GM19043 (cell line): ENCODE measurements at regions not wholly inside any gene's neighbourhood (a gene's known extent, or its start where the extent isn't known, plus 50 kb on each side); places are given as distances from the start of the nearest gene placed in this dataset.
"Not testable (repeated sequence)": the region's sequence is repeated elsewhere in the genome, so short reads cannot be mapped to it uniquely, and the experiment has no call there.

Experiments used
- ATAC-seq: cut with Tn5 transposase; IDR thresholded peaks from one replicate; pipeline ENCODE4 v1.9.1; 2021; ENCODE audit warnings: low read depth; ENCODE audit not compliant: unreplicated experiment

DNA sequence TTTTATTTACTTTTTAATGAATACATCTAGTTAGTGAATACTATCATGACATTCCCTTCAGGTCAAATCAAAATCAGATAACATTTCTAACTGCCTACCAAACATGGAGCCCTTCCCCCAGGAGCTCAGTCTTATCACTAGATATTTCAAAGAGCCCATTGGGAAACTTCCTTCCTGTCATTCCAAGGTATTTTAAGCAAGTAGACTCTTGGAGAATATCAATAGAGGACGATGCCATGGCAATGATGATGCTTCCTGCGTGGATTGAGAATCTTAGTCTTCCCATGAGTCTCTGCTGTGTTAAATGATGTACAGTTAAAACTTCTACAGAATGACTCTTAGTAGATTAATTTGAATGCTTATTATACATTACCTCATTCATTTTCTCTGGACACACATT lies 384.9 kb downstream of the CENPW start:
- ATAC-seq, result no peak

DNA sequence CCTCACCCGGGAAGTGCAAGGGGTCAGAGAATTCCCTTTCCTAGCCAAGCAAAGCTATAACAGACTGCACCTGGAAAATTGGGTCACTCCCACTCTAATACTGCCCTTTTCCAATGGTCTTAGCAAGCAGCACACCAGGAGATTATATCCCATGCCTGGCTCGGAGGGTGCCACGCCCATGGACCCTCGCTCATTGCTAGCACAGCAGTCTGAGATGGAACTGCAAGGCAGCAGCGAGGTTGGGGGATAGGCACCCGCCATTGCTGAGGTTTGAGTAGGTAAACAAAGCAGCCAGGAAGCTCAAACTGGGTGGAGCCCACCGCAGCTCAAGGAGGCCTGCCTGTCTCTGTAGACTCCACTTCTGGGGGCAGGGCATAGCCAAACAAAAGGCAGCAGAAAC lies 386.5 kb downstream of the CENPW start:
- not testable (repeated sequence) for ATAC-seq

DNA sequence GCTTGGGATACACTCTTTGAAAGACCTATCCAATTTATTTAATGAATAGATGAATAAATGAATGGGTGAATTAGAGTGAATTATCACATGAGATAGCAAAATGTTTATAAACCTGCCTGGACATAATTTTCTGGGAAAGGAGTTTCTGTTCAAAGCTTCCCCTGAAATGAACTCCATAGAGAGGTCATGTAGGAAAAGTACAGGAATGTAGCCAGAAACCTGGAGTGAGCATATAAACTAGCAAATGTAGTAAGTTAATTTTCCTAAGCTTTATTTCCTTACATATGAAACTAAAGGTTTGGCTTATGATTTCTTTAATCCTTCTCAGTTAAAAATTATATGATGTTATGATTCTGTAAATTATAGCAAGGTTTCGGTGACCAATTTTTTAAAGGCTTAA lies 380.3 kb upstream of the RSPO3 start:
- no peak for ATAC-seq

DNA sequence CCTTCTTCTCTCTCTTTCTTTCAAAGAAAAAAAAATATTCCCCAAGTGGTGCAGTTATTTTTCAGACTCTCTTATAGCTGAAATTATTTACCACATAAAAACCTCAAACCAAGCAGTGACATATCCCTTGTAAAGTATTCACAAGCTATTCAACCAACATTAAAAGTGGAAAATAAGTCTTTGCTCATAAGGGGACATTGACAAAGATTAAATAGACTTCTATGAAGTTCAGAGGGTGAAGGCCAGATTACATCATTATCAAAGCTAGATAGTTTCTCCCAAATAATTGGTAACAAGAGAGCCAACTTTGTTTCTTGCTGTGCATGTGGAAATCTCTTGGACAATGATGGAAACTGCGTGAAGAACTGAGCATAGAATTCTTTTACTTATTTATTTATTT lies 379.8 kb upstream of the RSPO3 start:
- ATAC-seq, result no peak

DNA sequence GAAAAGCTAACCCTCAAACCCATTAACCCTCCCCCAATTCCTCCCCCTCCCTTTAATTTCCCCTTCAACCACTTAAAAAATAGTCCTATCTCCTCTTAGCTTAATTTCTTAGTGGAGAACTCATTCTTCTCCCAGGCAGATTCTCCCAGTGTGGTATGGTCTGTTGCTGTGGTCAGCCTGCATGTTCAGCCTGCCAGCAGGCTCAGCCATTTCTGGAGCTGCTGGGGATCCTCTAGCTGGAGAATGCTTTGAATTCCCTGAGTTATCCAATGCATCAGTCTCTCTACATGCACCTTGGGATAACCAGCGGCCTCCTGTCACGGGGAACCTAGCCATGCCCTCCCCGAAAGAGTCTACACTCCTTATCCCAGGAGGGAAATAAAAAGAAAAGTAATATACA lies 375.4 kb upstream of the RSPO3 start:
- no peak for ATAC-seq

DNA sequence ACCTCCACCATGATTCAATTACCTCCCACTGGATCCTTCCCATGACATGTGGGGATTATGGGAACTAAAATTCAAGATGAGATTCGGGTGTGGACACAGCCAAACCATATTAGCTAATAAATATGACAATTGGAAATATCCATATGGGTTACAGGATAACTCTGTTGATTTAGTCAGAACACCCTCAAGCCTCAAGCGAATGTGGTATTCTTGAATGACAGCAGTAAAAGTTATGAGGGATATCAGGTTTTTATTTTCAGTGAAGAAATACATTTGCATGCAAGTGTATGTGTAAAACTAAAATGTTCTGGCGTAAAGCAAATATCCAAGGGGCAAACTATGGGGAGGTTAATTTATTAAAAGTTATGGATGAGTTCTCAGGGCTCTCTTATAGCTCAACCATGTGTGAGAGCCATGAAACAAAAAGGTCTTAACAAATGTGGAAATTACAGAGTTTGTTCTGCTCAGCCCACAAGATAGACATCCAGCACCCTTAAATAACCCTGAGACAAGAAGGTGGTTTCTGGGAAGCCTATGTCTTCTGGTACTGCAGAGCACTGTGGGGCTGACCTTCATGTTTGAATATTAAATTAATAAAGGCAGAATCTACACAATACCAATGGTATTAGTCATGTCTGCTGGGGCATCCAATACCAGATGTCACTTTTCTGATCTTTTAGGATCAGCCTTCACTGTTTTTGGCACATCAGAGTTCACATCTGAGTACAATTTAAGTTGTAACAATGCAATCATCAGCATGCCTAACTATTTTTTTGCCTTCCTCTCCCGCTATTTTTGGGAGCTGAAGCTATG lies 370.5 kb upstream of the RSPO3 start:
- no peak for ATAC-seq

DNA sequence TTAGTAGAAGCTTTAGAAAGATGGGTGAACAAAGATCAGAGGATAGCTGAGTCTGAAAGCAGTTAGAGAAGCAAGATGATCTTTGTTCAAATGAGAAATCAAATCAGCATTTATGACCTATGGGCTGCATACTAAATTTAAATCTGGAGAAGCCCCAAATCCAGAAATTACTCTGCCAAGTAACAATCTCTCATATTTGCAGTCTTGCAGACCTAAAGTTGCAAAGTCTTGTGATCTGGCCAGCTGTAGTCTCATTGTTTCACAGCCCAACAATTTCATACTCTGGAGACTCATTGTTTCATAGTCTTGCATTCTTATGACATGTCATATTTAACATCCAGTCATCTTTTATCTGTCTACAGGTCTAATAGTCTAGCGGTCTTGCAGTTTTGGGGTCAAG lies 364.9 kb upstream of the RSPO3 start:
- no peak for ATAC-seq

DNA sequence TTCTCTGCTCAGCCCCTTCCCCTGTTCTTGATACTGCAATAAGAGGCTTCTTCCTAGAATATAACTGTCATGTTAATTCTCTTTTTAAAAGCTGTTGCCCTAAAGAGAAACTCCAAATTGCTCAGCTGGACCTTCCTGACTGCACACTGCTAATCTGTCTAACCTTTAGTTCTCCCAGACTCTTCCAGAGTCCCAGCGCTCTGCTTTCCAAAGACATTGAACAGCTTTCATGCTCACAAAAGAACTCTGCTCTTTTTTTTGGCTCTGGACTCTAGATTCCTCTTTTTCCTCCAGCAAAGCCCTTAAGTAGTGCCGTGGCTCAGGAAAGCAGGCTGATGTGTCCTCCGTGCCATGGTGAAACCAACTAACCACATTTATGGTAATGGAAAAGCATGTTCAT lies 356.6 kb upstream of the RSPO3 start:
- no peak for ATAC-seq

DNA sequence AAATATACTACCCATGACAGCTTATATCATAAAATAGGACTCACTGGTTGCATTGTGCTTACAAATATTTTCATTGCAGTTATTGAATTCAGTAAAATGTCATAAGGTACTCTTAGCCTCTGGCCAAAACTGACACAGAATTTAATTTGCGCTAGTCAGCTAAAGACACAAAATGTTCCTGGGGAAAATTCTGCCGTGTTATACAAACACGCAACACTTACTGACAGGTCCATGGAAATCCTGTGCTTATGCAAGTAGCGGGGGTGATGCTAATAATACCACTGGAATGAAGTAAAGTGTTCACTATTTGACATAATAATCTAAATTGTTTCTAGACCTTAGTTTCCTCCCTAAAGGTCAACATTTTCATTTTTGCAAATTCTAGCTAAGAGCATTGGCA lies 354.4 kb upstream of the RSPO3 start:
- no peak for ATAC-seq

DNA sequence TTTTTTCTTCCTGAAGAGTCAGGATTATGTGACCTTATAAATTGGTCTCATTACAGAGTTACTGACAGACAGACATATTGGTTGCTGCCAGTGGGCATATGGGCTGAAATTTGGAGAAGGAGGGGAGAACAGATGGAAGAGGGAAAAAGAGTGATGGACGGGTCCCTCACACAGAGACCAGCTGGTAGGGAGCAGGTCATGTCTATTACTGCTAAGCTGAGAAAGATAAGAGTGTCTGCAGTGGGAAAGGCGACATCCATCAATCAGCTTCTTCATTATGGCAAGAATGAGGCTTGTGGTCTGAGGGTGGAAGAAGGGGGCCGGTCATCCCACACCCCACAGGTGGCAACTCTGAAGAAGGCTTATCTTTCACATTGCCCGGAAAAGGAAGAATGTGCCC lies 353.8 kb upstream of the RSPO3 start:
- ATAC-seq, result no peak

DNA sequence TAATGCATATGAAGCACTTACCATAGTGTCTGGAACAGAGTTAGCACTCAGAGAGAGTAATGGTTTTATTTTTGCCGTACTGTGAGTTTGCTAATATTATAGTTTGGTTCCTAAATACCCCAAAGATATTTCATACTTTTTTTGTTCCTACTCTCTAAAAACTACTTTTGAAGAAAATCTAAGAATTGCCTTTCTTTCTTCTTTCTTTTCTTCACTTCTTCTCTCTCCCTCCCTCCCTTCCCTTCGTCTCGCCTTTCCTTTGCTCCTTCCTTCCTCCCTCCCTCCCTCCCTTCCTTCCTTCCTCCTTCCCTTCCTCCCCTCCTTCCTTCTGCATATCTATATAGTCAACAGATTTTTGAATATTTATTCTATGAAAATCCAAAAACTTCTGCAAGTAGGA lies 351.7 kb upstream of the RSPO3 start:
- ATAC-seq, result no peak

DNA sequence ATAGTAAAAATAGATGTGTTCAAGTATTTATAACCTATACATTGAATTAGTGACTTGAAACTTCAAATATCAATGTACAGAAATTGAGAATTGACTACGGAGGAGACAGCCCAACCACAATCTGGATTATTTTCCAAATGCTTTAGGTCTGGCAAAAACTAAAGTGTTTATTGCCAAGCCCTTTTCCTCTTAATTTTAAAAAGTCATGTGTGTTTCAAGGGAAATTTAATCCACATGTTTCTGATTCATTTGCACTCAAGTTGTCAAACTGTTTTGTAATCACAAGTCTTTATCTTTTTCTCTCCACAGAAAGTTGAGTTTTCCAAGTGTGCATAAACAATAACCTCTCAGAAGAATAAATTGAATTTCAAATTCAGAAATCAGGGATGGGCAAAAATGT lies 350.8 kb upstream of the RSPO3 start:
- ATAC-seq, result no peak

DNA sequence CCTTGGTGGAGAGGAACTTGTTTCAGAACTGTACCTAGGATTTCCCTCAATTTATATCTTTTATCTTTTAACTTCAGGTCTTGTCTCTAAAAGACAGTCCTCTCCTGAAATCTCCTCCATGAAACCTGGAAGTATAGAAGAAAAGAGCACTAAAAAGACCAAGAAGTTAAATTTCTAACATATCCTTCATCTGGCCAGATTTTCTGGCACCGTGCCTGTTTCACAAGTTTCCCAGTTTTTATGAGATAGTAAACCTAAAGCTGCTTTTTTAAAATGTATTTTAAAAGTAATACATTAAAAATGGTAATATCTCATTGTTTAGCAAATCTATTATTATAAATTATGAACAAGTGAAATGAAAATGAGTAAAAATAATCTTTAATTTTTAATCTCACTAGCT lies 348.3 kb upstream of the RSPO3 start:
- ATAC-seq, result no peak

DNA sequence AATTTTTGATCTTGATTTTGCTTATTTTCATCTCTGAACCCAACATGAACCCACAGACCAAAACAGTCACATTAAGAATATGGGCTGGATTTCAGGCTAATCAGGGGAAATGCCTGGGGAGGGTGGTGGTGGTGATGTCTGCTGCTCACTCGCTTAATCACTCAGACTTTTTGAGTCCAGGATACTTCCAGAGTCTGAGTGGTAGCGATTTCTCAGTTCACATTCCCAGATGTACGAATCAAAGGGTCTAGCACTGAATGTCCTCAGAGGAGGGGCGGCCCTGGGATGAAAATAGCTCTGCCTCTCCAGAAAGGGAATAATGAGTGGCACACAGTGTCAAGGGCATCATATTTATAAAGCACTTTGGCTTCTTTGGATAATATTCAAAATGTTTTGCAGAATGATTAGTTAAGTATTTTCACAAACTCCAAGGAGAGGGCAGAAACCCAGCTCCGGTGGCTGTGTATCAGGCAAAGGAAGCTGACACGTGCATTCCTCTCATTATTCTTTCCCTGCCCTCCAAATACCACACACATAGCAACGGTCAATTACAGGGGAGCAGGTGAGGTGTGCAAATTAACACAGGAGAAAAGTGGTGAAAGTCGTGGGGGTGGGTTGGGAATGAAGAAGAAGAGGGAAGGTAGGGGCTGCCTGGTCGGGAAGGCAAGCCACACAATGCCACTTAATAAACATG lies 345.2 kb upstream of the RSPO3 start:
- ATAC-seq, result no peak

DNA sequence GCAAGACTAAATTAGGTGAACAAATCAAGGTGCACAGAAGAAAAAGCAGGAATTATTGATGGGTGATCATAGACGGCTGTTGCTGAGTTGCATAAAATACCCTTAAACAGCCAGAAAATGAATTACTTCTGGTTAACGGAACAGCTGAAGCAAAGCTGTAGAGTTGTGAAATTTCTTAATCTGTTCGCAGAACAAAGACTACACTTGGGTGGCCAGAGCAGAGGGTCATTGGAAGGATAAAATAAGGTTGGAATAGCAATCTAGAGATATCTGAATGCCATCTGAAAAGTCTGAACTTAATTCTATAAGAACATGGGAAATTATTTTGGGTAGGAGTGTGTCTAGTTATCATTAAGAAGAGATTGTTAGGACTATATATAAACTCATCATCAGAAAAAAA lies 339.1 kb upstream of the RSPO3 start:
- no peak for ATAC-seq

DNA sequence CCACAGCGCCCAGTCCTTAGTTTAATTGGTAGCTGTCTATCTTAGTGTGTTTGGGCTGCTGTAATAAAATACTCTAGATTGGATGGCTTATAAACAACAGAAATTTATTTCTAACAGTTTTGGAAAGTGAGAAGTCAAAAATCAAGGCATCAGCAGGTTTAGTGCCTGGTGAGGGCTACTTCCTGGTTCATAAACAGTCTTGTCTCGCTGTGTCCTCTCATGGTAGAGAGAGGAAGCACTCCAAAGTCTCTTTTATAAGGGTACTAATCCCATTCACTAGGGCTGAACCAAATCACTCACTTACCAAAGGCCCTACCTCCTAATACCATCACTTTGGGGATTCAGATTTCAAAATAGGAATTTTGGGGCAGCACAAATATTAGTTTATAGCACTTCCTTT lies 336.9 kb upstream of the RSPO3 start:
- no peak for ATAC-seq

DNA sequence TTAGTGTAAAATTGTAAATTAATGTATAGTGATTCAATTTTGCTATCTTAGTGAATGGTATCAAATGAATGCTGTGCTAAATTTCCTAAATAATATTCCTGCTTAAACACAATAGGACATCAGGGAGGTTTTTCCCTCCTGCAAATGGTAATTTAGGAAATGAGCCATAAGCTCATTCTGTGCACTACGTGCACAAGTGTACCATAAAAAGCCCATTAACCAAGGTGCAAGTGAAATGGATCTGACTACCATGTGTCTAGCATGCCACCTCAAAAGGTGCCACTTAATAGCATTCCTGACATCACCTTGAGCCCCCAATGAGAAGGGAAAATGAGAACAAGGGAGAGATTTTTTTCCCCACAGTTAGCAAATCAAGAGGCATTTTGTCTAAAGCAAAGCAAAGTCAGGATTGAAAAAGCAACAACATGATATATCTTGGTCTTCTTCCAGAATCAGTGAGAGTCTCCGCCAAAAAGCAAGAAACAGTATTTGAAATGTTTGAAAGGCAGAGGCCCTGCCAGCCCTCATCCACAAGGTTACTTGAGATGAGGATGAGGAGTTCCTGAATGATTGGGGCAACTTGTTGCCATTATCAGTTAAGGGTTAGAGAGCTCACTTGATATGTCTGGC lies 334.2 kb upstream of the RSPO3 start:
- no peak for ATAC-seq

DNA sequence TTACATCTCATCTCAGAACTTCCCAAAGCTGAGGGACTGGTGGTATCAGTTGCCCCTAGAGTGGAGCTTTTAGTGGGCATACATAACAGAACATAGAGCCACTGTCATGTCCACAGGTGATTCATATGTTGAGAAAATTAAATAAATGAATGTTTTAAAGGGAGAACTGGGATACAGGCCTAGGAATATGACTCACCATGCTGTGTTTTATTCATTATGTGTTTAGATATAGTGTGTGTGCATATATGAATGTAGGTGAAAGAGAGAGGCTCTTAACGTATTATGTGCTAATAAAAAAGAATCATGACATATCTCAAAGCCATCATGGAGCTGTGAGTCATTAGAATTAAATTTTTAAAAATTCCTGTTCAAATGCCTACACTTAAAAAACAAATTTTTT lies 332.2 kb upstream of the RSPO3 start:
- ATAC-seq, result no peak

DNA sequence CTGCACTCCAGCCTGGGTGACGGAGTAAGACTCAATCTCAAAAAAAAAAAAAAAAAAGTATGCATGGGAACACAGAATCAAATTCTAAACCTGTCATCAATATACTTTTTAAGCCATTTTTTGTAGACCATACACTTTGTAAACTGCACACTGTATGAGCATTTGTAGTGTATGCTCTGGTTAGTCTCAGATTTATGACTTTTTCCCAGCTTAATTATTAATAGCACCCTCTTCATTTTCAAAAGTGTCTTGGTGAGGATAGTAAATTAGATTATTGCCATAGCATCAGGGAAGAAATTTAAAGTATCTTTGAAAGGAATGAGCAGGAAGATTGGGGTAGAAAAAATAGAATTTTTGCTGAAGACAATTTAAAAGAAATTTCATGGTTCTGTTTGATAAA lies 330.8 kb upstream of the RSPO3 start:
- ATAC-seq, result no peak

DNA sequence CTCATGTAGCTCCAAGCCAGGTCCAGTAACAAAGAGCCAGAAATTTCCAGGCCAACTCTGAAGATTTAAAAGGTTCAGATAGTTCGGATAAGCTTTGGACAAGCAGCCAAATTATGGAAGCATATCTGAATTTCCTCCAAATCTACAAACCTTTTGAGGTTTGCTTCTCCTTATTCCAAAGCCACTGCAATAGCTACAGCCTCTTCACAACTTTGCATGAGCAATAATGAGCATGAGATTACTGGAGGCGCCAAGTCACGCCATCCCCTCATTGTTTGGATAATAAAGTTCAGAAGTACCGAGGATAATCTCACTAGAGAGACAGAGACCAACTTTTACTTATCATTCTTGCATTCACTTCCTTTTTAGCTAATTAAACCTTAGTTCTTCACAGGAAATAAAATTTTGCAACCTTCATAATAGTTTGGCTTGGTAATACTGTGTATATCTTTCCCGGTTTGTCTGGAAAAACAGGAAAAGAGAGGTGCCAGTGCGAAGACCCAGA lies 329.6 kb upstream of the RSPO3 start:
- no peak for ATAC-seq

DNA sequence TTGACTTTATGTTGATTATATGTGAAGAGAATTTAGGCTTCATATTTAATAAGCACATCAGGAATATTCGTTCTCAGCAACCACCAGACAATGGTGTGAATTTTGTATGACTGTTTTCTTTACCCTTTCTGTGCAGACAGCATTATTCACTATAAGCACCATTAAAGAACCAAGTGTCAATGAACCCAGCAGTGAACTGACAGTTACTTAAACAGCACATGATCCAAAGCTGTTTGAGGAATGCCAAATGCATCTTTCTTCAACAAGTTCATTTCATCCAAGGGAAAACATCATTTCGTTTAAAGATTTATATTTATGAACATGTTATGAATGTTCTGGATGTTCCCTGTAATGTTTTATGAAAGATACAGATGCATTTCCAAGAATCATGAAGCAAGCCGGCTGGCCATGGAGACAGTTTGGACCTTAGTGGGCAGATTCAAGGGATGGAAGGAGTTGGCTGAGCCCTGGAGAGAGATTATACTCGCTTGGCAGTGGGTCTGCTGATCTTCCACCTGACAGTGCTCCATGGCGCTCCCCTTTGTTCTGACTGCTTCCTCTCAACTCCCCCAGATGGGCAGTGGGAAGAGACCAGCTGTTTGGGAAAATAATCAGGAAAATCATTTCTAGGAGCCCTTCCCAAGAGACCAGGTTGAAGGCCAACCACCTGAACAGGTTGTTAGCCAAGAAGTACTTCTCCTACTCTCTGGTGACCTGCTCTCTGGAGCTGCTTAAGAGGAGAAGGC lies 326.0 kb upstream of the RSPO3 start:
- no peak for ATAC-seq
